GM23248 (cell line): ENCODE measurements at regions not wholly inside any gene's neighbourhood (a gene's known extent, or its start where the extent isn't known, plus 50 kb on each side); places are given as distances from the start of the nearest gene placed in this dataset. TPM values are rescaled to one million over a fixed set of nuclear protein-coding genes. Genes with fewer than 3 reads are reported as not detected.

ENCODE experiments used
- DNase-seq: peaks from one replicate; pipeline ENCODE4 v3.0.0-alpha.2; 2015
- H2AFZ ChIP-seq: fragments of 200-600 bp; sonication (generic); 2 replicates; pipeline ENCODE4 v1.6.1; 2016; ENCODE audit warnings: antibody characterized with exemption
- H3F3A ChIP-seq: fragments of 200-600 bp; sonication (generic); 2 replicates; pipeline ENCODE4 v1.6.1; 2016; ENCODE audit warnings: mild to moderate bottlenecking, antibody characterized with exemption, mixed run types; ENCODE audit not compliant: insufficient read depth
- H3K27ac ChIP-seq: fragments of 200-600 bp; sonication (generic); 2 replicates; pipeline ENCODE4 v1.5.1; 2016; ENCODE audit warnings: mild to moderate bottlenecking
- H3K27me3 ChIP-seq: fragments of 200-600 bp; sonication (generic); replicated peaks from 2 replicates; pipeline ENCODE4 v1.6.1; 2016; ENCODE audit warnings: mild to moderate bottlenecking; ENCODE audit not compliant: insufficient read depth
- H3K36me3 ChIP-seq: fragments of 200-600 bp; sonication (generic); 2 replicates; pipeline ENCODE4 v1.6.1; 2016; ENCODE audit warnings: low read depth, mild to moderate bottlenecking
- H3K4me1 ChIP-seq: fragments of 200-600 bp; sonication (generic); 2 replicates; pipeline ENCODE4 v1.6.1; 2016; ENCODE audit warnings: mild to moderate bottlenecking; ENCODE audit not compliant: insufficient read depth
- H3K4me2 ChIP-seq: fragments of 200-600 bp; sonication (generic); one replicate; pipeline ENCODE4 v1.6.1; 2016; ENCODE audit warnings: mild to moderate bottlenecking; ENCODE audit not compliant: unreplicated experiment
- H3K4me3 ChIP-seq: fragments of 200-600 bp; sonication (generic); 2 replicates; pipeline ENCODE4 v1.5.1; 2016; ENCODE audit warnings: mild to moderate bottlenecking
- H3K79me2 ChIP-seq: fragments of 200-600 bp; sonication (generic); 2 replicates; pipeline ENCODE4 v1.6.1; 2016; ENCODE audit warnings: mild to moderate bottlenecking; ENCODE audit not compliant: insufficient read depth
- H3K9ac ChIP-seq: fragments of 200-600 bp; sonication (generic); 2 replicates; pipeline ENCODE4 v1.6.1; 2016; ENCODE audit warnings: mild to moderate bottlenecking
- H3K9me2 ChIP-seq: fragments of 200-600 bp; sonication (generic); 2 replicates; pipeline ENCODE4 v1.6.1; 2016; ENCODE audit warnings: mixed run types, mild to moderate bottlenecking, moderate library complexity; ENCODE audit not compliant: insufficient read depth
- H3K9me3 ChIP-seq: fragments of 200-600 bp; sonication (generic); one replicate; pipeline ENCODE4 v1.6.1; 2017; ENCODE audit warnings: low read depth
- H4K20me1 ChIP-seq: fragments of 200-600 bp; sonication (generic); 2 replicates; pipeline ENCODE4 v1.6.0; 2016; ENCODE audit not compliant: insufficient read depth
- EZH2 ChIP-seq: fragments of 200-600 bp; sonication (generic); IDR thresholded peaks from 2 replicates; pipeline ENCODE4 v1.6.1; 2018; ENCODE audit warnings: antibody characterized with exemption, mild to moderate bottlenecking; ENCODE audit not compliant: insufficient read depth, poor library complexity, severe bottlenecking
- EZH2phosphoT487 ChIP-seq: fragments of 200-600 bp; sonication (generic); IDR thresholded peaks from 2 replicates; pipeline ENCODE4 v1.6.1; 2018; ENCODE audit warnings: antibody characterized with exemption, moderate library complexity, mild to moderate bottlenecking, low read depth; ENCODE audit not compliant: insufficient read depth
- WGBS, 2 experiments: methylation state at CpG; one replicate each; pipeline ENCODE4 v1.1.6; 2015 to 2017; ENCODE audit warnings: low lambda C conversion rate in 2 of 2, low coverage in 1 of 2; ENCODE audit errors: missing lambda C conversion rate in 2 of 2; 5-methylcytosine and 5-hydroxymethylcytosine counted together
- in situ Hi-C: fragments of 300-500 bp; cut with MboI; formaldehyde crosslinking; loops from 2 replicates; pipeline ENCODE4 v1.15.0; 2020
- small RNA-seq: library from RNA; depleted of rRNA; stranded (forward); fragments of <200 nt; gene quantifications from one replicate; pipeline ENCODE3, GENCODE V24; 2014; ENCODE audit warnings: low read depth, low replicate concordance

DNA sequence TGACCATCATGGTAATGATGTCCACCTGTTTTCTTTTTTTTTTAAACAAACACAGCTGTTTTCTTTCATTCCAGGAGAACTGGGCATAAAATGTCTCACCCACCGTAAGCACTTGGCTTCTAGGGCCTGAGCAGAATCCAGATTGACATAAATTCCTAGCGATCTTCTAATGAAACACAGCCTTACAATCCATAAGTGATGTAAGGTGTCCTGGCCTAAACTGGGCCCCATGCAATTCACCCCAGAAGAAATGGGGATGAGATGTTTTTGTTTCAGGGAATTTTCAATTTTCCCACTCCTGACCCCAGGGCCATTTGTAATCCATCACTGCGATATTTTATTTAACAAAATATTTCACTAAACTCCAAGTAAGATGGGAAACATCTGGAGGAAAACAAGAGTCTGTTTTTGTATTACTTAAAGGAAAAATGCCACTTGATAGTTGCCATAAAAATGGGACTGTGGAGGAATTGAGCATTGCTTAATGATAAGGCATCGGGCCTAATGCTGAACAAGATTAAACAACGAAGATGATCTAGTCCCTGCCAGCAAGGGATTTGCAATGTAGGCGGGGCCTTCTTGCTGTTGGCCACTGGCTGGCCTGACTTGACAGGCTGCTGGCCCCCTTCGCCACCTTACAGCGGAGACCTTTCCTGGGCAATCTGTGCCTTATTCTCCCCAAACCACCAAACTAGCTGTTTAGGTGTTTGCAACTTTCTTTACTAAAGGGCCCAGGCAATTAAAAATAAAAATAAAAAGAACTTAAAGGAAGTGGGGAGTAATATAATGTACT lies 183.7 kb downstream of the CD109 start:
- H3K4me3 ChIP-seq: no peak overlapping the region
- H3K9me2 ChIP-seq: no peaks in the 10 kb centered on the region
- no peak overlapping the region for H3K4me2 ChIP-seq
- TF ChIP-seq EZH2phosphoT487: no peak
- no peak for TF ChIP-seq EZH2
- no peak overlapping the region for H3K27ac ChIP-seq
- no peak overlapping the region for H3K9ac ChIP-seq
- H4K20me1 ChIP-seq: no peaks in the 10 kb centered on the region
- H3K27me3 ChIP-seq: no peaks in the 10 kb centered on the region
- no peaks in the 10 kb centered on the region for H3F3A ChIP-seq
- no peaks in the 10 kb centered on the region for H3K9me3 ChIP-seq
- no peaks in the 10 kb centered on the region for H3K79me2 ChIP-seq
- no peak overlapping the region for H2AFZ ChIP-seq
- 37 to 39% methylated on average over 8 of the region's 8 CpGs for WGBS, 2 experiments
- no peaks in the 10 kb centered on the region for H3K36me3 ChIP-seq
- no peaks in the 10 kb centered on the region for H3K4me1 ChIP-seq
- DNase-seq: no peak
- in situ Hi-C loops: no loop called here

DNA sequence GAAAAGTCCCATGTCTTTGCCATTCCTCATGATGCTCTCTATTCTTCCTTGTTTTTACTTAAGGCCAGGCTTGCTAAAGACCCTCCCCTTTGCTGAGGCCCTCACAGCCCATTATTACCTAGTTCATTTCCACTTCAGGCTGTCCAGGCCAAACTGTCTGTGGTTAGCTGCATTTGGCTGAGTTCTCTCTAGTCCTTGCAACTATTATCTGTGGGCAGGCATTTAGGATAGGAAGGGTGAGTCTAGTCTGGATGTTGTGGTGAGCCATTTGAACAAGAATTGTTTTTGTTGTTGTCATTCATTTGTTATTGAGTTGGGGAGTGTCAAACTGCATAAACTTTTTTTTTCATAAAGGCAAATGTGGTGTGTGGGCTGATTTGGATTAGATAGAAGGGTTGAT lies 182.4 kb downstream of the CD109 start:
- H3K79me2 ChIP-seq: no peaks in the 10 kb centered on the region
- in situ Hi-C loops: no loop called here
- no peaks in the 10 kb centered on the region for H3K9me3 ChIP-seq
- H3F3A ChIP-seq: no peaks in the 10 kb centered on the region
- H3K4me1 ChIP-seq: peaks cover 2% of the 10 kb centered on the region; the same call in 1 of the 2 replicates
- TF ChIP-seq EZH2 (no peak), EZH2phosphoT487 (no peak)
- H3K4me2 ChIP-seq: no peak overlapping the region
- H3K36me3 ChIP-seq: no peaks in the 10 kb centered on the region
- no peaks in the 10 kb centered on the region for H4K20me1 ChIP-seq
- H3K9me2 ChIP-seq: no peaks in the 10 kb centered on the region
- no peak overlapping the region for H3K4me3 ChIP-seq
- no peak overlapping the region for H2AFZ ChIP-seq
- no peak for DNase-seq
- H3K9ac ChIP-seq: no peak overlapping the region
- H3K27me3 ChIP-seq: no peaks in the 10 kb centered on the region
- no peak overlapping the region for H3K27ac ChIP-seq

Small RNAs in the stretch of these regions (small RNA-seq; reads per million reads assigned to genes)
- gene AL356277.1 (not detected), gene TXNP7 (not detected)
